ENCODE measurements at regions not wholly inside any gene's neighbourhood (a gene's known extent, or its start where the extent isn't known, plus 50 kb on each side); places are given as distances from the start of the nearest gene placed in this dataset.

- no peak for DNase-seq (ENCODE audit: low read depth, low spot score)
- no peak overlapping the region for H3K4me3 ChIP-seq
- no peak overlapping the region for H3K9ac ChIP-seq (ENCODE audit: insufficient read length)
- H3K36me3 ChIP-seq (ENCODE audit: insufficient read depth, low read length) = no peaks in the 10 kb centered on the region
- H3K9me3 ChIP-seq (ENCODE audit: low read depth, low read length) = no peaks in the 10 kb centered on the region
- H3K27ac ChIP-seq = no peak overlapping the region
- TF ChIP-seq FOXP2 (optimal IDR thresholded peaks at IDR 0.05; ENCODE audit: control extremely low read depth, extremely low read length, insufficient read depth) = no peak
- no peak for TF ChIP-seq EZH2 (IDR thresholded peaks at IDR 0.05)
- no peak for TF ChIP-seq POLR2AphosphoS5 (IDR thresholded peaks at IDR 0.05; ENCODE audit: borderline replicate concordance, low read depth, low read length)
Measured at GRCh38 chr2:81786811-81787210, 1482.3 kb upstream of the LRRTM1 start.

- H3K27ac ChIP-seq = no peak overlapping the region
- no peak overlapping the region for H3K9ac ChIP-seq (ENCODE audit: insufficient read length)
- DNase-seq (ENCODE audit: low read depth, low spot score) = no peak
- TF ChIP-seq EZH2 (IDR thresholded peaks at IDR 0.05) (no peak), POLR2AphosphoS5 (IDR thresholded peaks at IDR 0.05; ENCODE audit: borderline replicate concordance, low read depth, low read length) (no peak), FOXP2 (optimal IDR thresholded peaks at IDR 0.05; ENCODE audit: control extremely low read depth, extremely low read length, insufficient read depth) (no peak)
- no peaks in the 10 kb centered on the region for H3K36me3 ChIP-seq (ENCODE audit: insufficient read depth, low read length)
- no peak overlapping the region for H3K4me3 ChIP-seq
- H3K9me3 ChIP-seq (ENCODE audit: low read depth, low read length) = no peaks in the 10 kb centered on the region
Measured at GRCh38 chr2:81767187-81767912, 1462.8 kb upstream of the LRRTM1 start.

DNA sequence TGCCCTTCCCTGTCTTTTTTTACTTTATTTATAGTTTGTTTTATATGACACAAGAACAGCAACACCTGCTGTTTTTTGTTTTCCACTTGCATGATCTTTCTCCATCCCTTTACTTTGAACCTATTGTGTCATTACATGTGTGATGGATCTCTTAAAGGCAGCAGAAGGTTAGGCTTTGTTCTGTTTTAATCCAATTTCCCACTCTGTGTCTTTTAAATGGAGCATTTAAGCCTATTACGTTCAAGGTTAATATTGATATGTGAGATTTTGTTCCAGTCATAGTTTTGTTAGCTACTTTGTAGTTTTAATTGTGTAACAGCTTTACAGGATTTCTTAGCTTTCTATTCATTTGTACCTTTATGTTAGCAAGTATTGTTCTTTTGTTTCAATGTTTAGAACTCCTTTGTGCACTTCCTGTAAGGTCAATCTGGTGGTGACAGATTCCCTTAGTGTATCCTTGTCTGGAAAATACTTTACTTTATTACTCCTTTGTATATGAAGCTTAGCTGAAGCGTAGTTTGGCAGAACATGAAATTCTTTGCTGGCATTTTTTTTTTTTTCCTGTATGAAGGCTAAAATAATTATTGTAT is 1443.0 kb upstream of the LRRTM1 start:
- Histone ChIP-seq H3K4me3 (no peak overlapping the region), H3K9ac (ENCODE audit: insufficient read length) (no peak overlapping the region), H3K27ac (no peak overlapping the region), H3K36me3 (ENCODE audit: insufficient read depth, low read length) (no peaks in the 10 kb centered on the region), H3K9me3 (ENCODE audit: low read depth, low read length) (no peaks in the 10 kb centered on the region)
- no peak for DNase-seq (ENCODE audit: low read depth, low spot score)
- TF ChIP-seq POLR2AphosphoS5 (IDR thresholded peaks at IDR 0.05; ENCODE audit: borderline replicate concordance, low read depth, low read length) = no peak

GRCh38 chr2:81739966-81740365 is 1435.4 kb upstream of the LRRTM1 start:
- Histone ChIP-seq H3K27ac (no peak overlapping the region), H3K4me3 (no peak overlapping the region), H3K9me3 (ENCODE audit: low read depth, low read length) (no peaks in the 10 kb centered on the region), H3K9ac (ENCODE audit: insufficient read length) (no peak overlapping the region), H3K36me3 (ENCODE audit: insufficient read depth, low read length) (no peaks in the 10 kb centered on the region)
- no peak for TF ChIP-seq EZH2 (IDR thresholded peaks at IDR 0.05)
- no peak for TF ChIP-seq POLR2AphosphoS5 (IDR thresholded peaks at IDR 0.05; ENCODE audit: borderline replicate concordance, low read depth, low read length)
- TF ChIP-seq FOXP2 (optimal IDR thresholded peaks at IDR 0.05; ENCODE audit: control extremely low read depth, extremely low read length, insufficient read depth) = no peak
- no peak for DNase-seq (ENCODE audit: low read depth, low spot score)

DNA sequence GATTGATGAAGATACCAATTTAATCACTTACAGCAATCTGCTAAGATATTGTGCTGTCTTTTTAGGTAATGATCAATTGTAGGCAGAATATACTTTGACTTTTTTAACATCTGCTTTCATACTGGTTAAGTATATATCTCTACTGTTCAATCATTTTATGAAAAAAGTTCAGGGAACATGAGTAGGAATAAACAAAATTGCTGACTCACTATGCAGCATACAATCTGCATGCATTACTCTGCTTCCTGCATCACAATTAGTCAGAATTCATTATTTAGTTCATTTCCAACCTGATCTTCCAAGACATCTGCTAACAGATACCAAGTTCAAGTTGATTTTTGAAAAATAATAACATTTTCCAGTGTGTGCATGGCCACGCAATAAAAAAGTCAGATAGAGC is 1430.4 kb upstream of the LRRTM1 start:
- Histone ChIP-seq H3K9ac (ENCODE audit: insufficient read length) (no peak overlapping the region), H3K4me3 (no peak overlapping the region), H3K27ac (peak overlapping the region; percentile 18; the same call in 1 of the 2 replicates), H3K9me3 (ENCODE audit: low read depth, low read length) (no peaks in the 10 kb centered on the region), H3K36me3 (ENCODE audit: insufficient read depth, low read length) (no peaks in the 10 kb centered on the region)
- TF ChIP-seq EZH2 (IDR thresholded peaks at IDR 0.05) = no peak
- no peak for TF ChIP-seq POLR2AphosphoS5 (IDR thresholded peaks at IDR 0.05; ENCODE audit: borderline replicate concordance, low read depth, low read length)
- no peak for TF ChIP-seq FOXP2 (optimal IDR thresholded peaks at IDR 0.05; ENCODE audit: control extremely low read depth, extremely low read length, insufficient read depth)
- DNase-seq (ENCODE audit: low read depth, low spot score) = no peak

GRCh38 chr2:81714817-81715216 is 1410.3 kb upstream of the LRRTM1 start:
- no peak overlapping the region for H3K4me3 ChIP-seq
- TF ChIP-seq EZH2 (IDR thresholded peaks at IDR 0.05) (no peak), POLR2AphosphoS5 (IDR thresholded peaks at IDR 0.05; ENCODE audit: borderline replicate concordance, low read depth, low read length) (no peak), FOXP2 (optimal IDR thresholded peaks at IDR 0.05; ENCODE audit: control extremely low read depth, extremely low read length, insufficient read depth) (no peak)
- H3K9ac ChIP-seq (ENCODE audit: insufficient read length) = no peak overlapping the region
- no peak for DNase-seq (ENCODE audit: low read depth, low spot score)
- H3K9me3 ChIP-seq (ENCODE audit: low read depth, low read length) = no peaks in the 10 kb centered on the region
- no peak overlapping the region for H3K27ac ChIP-seq
- H3K36me3 ChIP-seq (ENCODE audit: insufficient read depth, low read length) = no peaks in the 10 kb centered on the region

DNA sequence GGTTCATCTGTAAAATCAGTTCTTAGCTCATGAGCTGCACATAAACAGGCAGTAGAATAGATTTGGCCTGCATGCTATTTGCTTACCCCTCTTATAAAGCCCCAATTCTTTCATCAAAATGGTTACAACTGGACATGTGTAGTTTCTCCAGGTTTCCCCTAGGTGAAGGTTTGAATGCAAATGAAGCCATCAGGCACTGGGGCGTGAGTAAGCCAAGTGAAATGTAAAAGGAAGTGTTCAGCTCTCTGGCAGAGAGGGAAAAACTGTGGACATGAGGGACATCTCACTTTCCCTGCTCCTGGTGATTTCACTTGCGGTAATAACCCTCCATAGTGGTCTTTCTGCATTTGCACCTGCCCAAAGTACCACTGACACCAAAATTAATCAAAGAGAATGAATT is 1402.3 kb upstream of the LRRTM1 start:
- DNase-seq (ENCODE audit: low read depth, low spot score) = no peak
- H3K4me3 ChIP-seq = no peak overlapping the region
- H3K9me3 ChIP-seq (ENCODE audit: low read depth, low read length) = no peaks in the 10 kb centered on the region
- no peaks in the 10 kb centered on the region for H3K36me3 ChIP-seq (ENCODE audit: insufficient read depth, low read length)
- no peak overlapping the region for H3K27ac ChIP-seq
- H3K9ac ChIP-seq (ENCODE audit: insufficient read length) = no peak overlapping the region
- TF ChIP-seq EZH2 (IDR thresholded peaks at IDR 0.05) (no peak), FOXP2 (optimal IDR thresholded peaks at IDR 0.05; ENCODE audit: control extremely low read depth, extremely low read length, insufficient read depth) (no peak), POLR2AphosphoS5 (IDR thresholded peaks at IDR 0.05; ENCODE audit: borderline replicate concordance, low read depth, low read length) (no peak)

DNA sequence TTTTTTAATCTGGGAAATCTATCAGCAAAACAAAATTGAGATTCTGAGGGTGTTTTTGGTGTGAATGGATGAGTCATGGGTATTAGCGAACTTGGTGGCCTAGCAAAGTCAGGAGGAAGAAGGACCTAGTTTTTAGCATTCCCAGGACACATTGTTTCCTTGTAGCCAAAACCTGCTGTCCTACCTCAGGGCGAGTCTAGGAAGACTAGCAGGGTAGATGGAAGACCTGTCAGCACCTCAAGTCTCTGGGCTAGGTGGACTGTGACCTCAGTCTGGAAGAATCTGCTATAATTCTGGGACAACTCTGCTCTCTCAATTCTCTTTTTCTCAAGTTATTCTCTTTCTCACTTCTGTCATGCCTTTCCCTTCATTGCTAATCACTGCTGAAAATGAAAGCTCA is 1399.3 kb upstream of the LRRTM1 start:
- Histone ChIP-seq H3K27ac (no peak overlapping the region), H3K9me3 (ENCODE audit: low read depth, low read length) (no peaks in the 10 kb centered on the region), H3K4me3 (no peak overlapping the region), H3K36me3 (ENCODE audit: insufficient read depth, low read length) (no peaks in the 10 kb centered on the region), H3K9ac (ENCODE audit: insufficient read length) (no peak overlapping the region)
- TF ChIP-seq EZH2 (IDR thresholded peaks at IDR 0.05) = no peak
- TF ChIP-seq POLR2AphosphoS5 (IDR thresholded peaks at IDR 0.05; ENCODE audit: borderline replicate concordance, low read depth, low read length) = no peak
- TF ChIP-seq FOXP2 (optimal IDR thresholded peaks at IDR 0.05; ENCODE audit: control extremely low read depth, extremely low read length, insufficient read depth) = no peak
- no peak for DNase-seq (ENCODE audit: low read depth, low spot score)

GRCh38 chr2:81692566-81692965 is 1388.0 kb upstream of the LRRTM1 start:
- Histone ChIP-seq H3K4me3 (no peak overlapping the region), H3K36me3 (ENCODE audit: insufficient read depth, low read length) (no peaks in the 10 kb centered on the region), H3K27ac (no peak overlapping the region), H3K9ac (ENCODE audit: insufficient read length) (no peak overlapping the region), H3K9me3 (ENCODE audit: low read depth, low read length) (no peaks in the 10 kb centered on the region)
- DNase-seq (ENCODE audit: low read depth, low spot score) = no peak
- no peak for TF ChIP-seq FOXP2 (optimal IDR thresholded peaks at IDR 0.05; ENCODE audit: control extremely low read depth, extremely low read length, insufficient read depth)
- no peak for TF ChIP-seq POLR2AphosphoS5 (IDR thresholded peaks at IDR 0.05; ENCODE audit: borderline replicate concordance, low read depth, low read length)
- TF ChIP-seq EZH2 (IDR thresholded peaks at IDR 0.05) = no peak

All from SK-N-MC (cell line).